Keratinocyte (primary cell): ENCODE measurements at regions not wholly inside any gene's neighbourhood (a gene's known extent, or its start where the extent isn't known, plus 50 kb on each side); places are given as distances from the start of the nearest gene placed in this dataset.

Experiments used
- DNase-seq: peaks from one replicate; pipeline ENCODE4 v3.0.0-alpha.2; 2011; ENCODE audit warnings: low read depth, missing footprints, low spot score
- FAIRE-seq: peaks from 2 replicates; lab custom pipeline; 2011; peaks lifted over from hg19 to GRCh38; lab: Jason Lieb, UNC
- H2AFZ ChIP-seq: 2 replicates; pipeline ENCODE4 v1.6.0; 2012; ENCODE audit warnings: low read length, control low read depth, inconsistent platforms; ENCODE audit not compliant: control insufficient read depth
- H3K27ac ChIP-seq: 2 replicates; pipeline ENCODE4 v1.5.1; 2011; ENCODE audit warnings: low read length; ENCODE audit not compliant: control insufficient read depth, insufficient read depth
- H3K27me3 ChIP-seq: 3 replicates; pipeline ENCODE4 v1.6.0; 2011; ENCODE audit warnings: low read length; ENCODE audit not compliant: control insufficient read depth, insufficient read depth; ENCODE audit errors: extremely low read depth
- H3K36me3 ChIP-seq, 2 experiments: 2 replicates in 1 of 2; 3 replicates in 1 of 2; pipeline ENCODE4 v1.5.1; 2011; ENCODE audit warnings: low read length in 2 of 2, mild to moderate bottlenecking in 1 of 2; ENCODE audit not compliant: control insufficient read depth in 2 of 2, insufficient read depth in 2 of 2; ENCODE audit errors: extremely low read depth in 1 of 2
- H3K4me1 ChIP-seq: 3 replicates; pipeline ENCODE4 v1.5.1; 2011; ENCODE audit warnings: low read length; ENCODE audit not compliant: control insufficient read depth, insufficient read depth; ENCODE audit errors: extremely low read depth
- H3K4me2 ChIP-seq: 3 replicates; pipeline ENCODE4 v1.6.0; 2011; ENCODE audit warnings: low read depth, low read length; ENCODE audit not compliant: control insufficient read depth, insufficient read depth; ENCODE audit errors: extremely low read depth
- H3K4me3 ChIP-seq, 3 experiments: fragments of 200-600 bp in 1 of 3; sonication (generic) in 1 of 3; 2 replicates in 2 of 3; 3 replicates in 1 of 3; pipeline ENCODE4 v1.5.1; 2011 to 2016; ENCODE audit warnings: low read length in 3 of 3, mild to moderate bottlenecking in 3 of 3, control low read depth in 2 of 3, inconsistent platforms in 1 of 3, low read depth in 1 of 3, mixed read lengths in 1 of 3, mixed run types in 1 of 3, moderate library complexity in 1 of 3; ENCODE audit not compliant: control insufficient read depth in 2 of 3, insufficient read depth in 2 of 3; ENCODE audit errors: extremely low read depth in 1 of 3
- H3K79me2 ChIP-seq: 2 replicates; pipeline ENCODE4 v1.6.0; 2012; ENCODE audit warnings: low read length; ENCODE audit not compliant: control insufficient read depth, insufficient read depth
- H3K9ac ChIP-seq: 3 replicates; pipeline ENCODE4 v1.6.0; 2011; ENCODE audit warnings: low read length; ENCODE audit not compliant: control insufficient read depth, insufficient read depth; ENCODE audit errors: extremely low read depth
- H3K9me1 ChIP-seq: 3 replicates; pipeline ENCODE4 v1.6.0; 2011; ENCODE audit warnings: low read length; ENCODE audit not compliant: control insufficient read depth, insufficient read depth; ENCODE audit errors: extremely low read depth
- H3K9me3 ChIP-seq: 2 replicates; pipeline ENCODE4 v1.5.1; 2012; ENCODE audit warnings: low read depth, low read length; ENCODE audit not compliant: control insufficient read depth
- H4K20me1 ChIP-seq: 3 replicates; pipeline ENCODE4 v1.6.0; 2011; ENCODE audit warnings: low read length; ENCODE audit not compliant: control insufficient read depth, insufficient read depth; ENCODE audit errors: extremely low read depth
- EZH2 ChIP-seq: IDR thresholded peaks from one replicate; pipeline ENCODE4 v1.6.1; 2012; ENCODE audit warnings: inconsistent platforms, mild to moderate bottlenecking, low read length, moderate library complexity
- dilution Hi-C: fragments of 300-500 bp; cut with MboI; formaldehyde crosslinking; loops from one replicate; pipeline ENCODE4 v1.7.0; 2020; ENCODE audit warnings: low sequenced_read_pairs; ENCODE audit not compliant: extremely low pct_ligation_motif_present
- TF ChIP-seq, protein P1 (sequence below), 3 experiments: IDR thresholded peaks in 1 of 3; conservative IDR thresholded peaks in 1 of 3; optimal IDR thresholded peaks in 1 of 3; 2 replicates in 2 of 3; 3 replicates in 1 of 3; pipeline versions ENCODE3 to v1.5.1; 2011; ENCODE audit warnings: low read length in 3 of 3, mild to moderate bottlenecking in 3 of 3, moderate library complexity in 2 of 3, control low read depth in 1 of 3, inconsistent platforms in 1 of 3; ENCODE audit not compliant: insufficient read depth in 2 of 3; ENCODE audit errors: extremely low read depth in 1 of 3

DNA sequence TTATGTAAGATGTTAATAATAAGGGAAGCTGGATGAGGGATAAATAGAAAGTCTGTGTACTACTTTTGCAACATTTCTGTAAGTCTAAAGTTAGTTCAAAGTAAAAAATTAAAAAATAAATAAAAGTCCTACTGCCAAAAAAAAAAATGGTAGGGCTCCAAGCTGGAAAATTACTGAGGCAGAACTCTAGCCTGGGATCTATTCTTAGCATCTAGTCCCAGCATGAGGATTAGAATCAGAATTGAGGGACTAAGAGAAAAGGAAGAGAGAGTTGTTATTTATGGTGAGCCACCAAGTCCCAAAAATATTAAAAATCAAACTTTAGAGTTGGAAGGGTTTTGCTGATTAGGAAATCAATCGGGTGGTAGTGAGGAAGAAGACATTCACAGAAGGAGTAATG is 110.3 kb downstream of the CYB561 start:
- Histone ChIP-seq H3K9ac (no peak overlapping the region), H3K4me3 (no peak overlapping the region), H3K9me3 (no peaks in the 10 kb centered on the region), H2AFZ (no peak overlapping the region), H3K4me2 (no peak overlapping the region), H3K4me1 (no peaks in the 10 kb centered on the region), H3K27me3 (no peaks in the 10 kb centered on the region), H3K27ac (no peak overlapping the region), H3K9me1 (no peaks in the 10 kb centered on the region), H4K20me1 (no peaks in the 10 kb centered on the region), H3K79me2 (no peaks in the 10 kb centered on the region), H3K36me3 (no peaks in the 10 kb centered on the region)
- dilution Hi-C loops, result no loop called here
- no peak for FAIRE-seq
- TF ChIP-seq EZH2, result no peak
- TF ChIP-seq, protein P1, sequence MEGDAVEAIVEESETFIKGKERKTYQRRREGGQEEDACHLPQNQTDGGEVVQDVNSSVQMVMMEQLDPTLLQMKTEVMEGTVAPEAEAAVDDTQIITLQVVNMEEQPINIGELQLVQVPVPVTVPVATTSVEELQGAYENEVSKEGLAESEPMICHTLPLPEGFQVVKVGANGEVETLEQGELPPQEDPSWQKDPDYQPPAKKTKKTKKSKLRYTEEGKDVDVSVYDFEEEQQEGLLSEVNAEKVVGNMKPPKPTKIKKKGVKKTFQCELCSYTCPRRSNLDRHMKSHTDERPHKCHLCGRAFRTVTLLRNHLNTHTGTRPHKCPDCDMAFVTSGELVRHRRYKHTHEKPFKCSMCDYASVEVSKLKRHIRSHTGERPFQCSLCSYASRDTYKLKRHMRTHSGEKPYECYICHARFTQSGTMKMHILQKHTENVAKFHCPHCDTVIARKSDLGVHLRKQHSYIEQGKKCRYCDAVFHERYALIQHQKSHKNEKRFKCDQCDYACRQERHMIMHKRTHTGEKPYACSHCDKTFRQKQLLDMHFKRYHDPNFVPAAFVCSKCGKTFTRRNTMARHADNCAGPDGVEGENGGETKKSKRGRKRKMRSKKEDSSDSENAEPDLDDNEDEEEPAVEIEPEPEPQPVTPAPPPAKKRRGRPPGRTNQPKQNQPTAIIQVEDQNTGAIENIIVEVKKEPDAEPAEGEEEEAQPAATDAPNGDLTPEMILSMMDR (optimal IDR thresholded peaks at IDR 0.05 in 1 of 3, IDR thresholded peaks at IDR 0.05 in 1 of 3, conservative IDR thresholded peaks at IDR 0.05 in 1 of 3; ENCODE audit: extremely low read depth in 1 of 3, insufficient read depth in 2 of 3, low read length in 3 of 3), result no peak
- no peak for DNase-seq

DNA sequence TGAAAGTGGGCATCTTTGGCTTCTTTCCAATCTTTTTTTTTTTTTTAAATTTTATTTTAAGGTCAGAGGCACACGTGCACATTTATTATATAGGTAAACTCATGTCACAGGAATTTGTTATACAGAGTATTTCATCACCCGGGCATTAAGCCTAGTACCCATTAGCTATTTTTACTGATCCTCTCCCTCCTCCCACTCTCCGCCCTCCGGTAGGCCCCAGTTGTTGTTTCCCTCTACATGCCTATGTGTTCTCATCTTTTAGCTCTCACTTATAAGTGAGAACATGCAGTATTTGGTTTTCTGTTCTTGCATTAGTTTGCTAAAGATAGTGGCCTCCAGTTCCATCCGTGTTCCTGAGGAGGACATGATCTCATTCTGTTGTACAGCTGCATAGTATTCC is 108.5 kb downstream of the CYB561 start:
- no peak for FAIRE-seq
- dilution Hi-C loops, result no loop called here

More for the DNA sequence above, 108.5 kb downstream of the CYB561 start:
- Histone ChIP-seq H3K9ac (no peak overlapping the region), H3K4me3 (no peak overlapping the region), H2AFZ (no peak overlapping the region), H3K79me2 (no peaks in the 10 kb centered on the region), H3K9me3 (no peaks in the 10 kb centered on the region), H3K4me1 (no peaks in the 10 kb centered on the region), H3K27ac (no peak overlapping the region), H3K27me3 (no peaks in the 10 kb centered on the region), H3K4me2 (no peak overlapping the region), H3K36me3 (peaks cover 0 to 1% of the 10 kb centered on the region in 2 experiments), H4K20me1 (no peaks in the 10 kb centered on the region), H3K9me1 (no peaks in the 10 kb centered on the region)
- TF ChIP-seq, protein P1 (optimal IDR thresholded peaks at IDR 0.05 in 1 of 3, IDR thresholded peaks at IDR 0.05 in 1 of 3, conservative IDR thresholded peaks at IDR 0.05 in 1 of 3; ENCODE audit: extremely low read depth in 1 of 3, insufficient read depth in 2 of 3, low read length in 3 of 3), result no peak
- TF ChIP-seq EZH2, result no peak
- no peak for DNase-seq
